SK-N-MC (cell line): ENCODE measurements at regions not wholly inside any gene's neighbourhood (a gene's known extent, or its start where the extent isn't known, plus 50 kb on each side); places are given as distances from the start of the nearest gene placed in this dataset.

Experiments
- DNase-seq: peaks from one replicate; pipeline ENCODE4 v3.0.0-alpha.2; 2011; ENCODE audit warnings: low read depth, low spot score
- H3K27ac ChIP-seq: fragments of 200-600 bp; sonication (generic); 2 replicates; pipeline ENCODE4 v1.5.1; 2016; ENCODE audit warnings: mixed run types
- H3K36me3 ChIP-seq: fragments of 200-600 bp; sonication (generic); 2 replicates; pipeline ENCODE4 v1.6.1; 2017; ENCODE audit warnings: antibody characterized with exemption, low read length, mixed read lengths; ENCODE audit not compliant: insufficient read depth
- H3K4me3 ChIP-seq: fragments of 200-600 bp; sonication (generic); 2 replicates; pipeline ENCODE4 v1.5.1; 2016
- H3K9ac ChIP-seq: fragments of 200-600 bp; sonication (generic); 2 replicates; pipeline ENCODE4 v1.8.0; 2017; ENCODE audit warnings: mixed run types, mixed read lengths; ENCODE audit not compliant: insufficient read length
- H3K9me3 ChIP-seq: fragments of 200-600 bp; sonication (generic); 2 replicates; pipeline ENCODE4 v1.6.1; 2017; ENCODE audit warnings: low read depth, mild to moderate bottlenecking, antibody characterized with exemption, low read length, moderate library complexity, mixed read lengths
- EZH2 ChIP-seq: fragments of 200-600 bp; sonication (generic); IDR thresholded peaks from one replicate; pipeline ENCODE4 v1.6.1; 2017; ENCODE audit warnings: antibody characterized with exemption
- FOXP2 ChIP-seq: optimal IDR thresholded peaks from 2 replicates; pipeline ENCODE3; 2011; ENCODE audit warnings: mild to moderate bottlenecking, moderate library complexity; ENCODE audit not compliant: insufficient read depth; ENCODE audit errors: extremely low read length, control extremely low read depth
- POLR2AphosphoS5 ChIP-seq: IDR thresholded peaks from 2 replicates; pipeline ENCODE4 v1.6.1; 2012; ENCODE audit warnings: mild to moderate bottlenecking, low read depth, low read length, borderline replicate concordance

GRCh38 chr22:22759371-22759770 is 115.0 kb downstream of the GGTLC2 start:
- Histone ChIP-seq H3K36me3 (no peaks in the 10 kb centered on the region), H3K4me3 (no peak overlapping the region), H3K27ac (no peak overlapping the region), H3K9me3 (no peaks in the 10 kb centered on the region), H3K9ac (no peak overlapping the region)
- DNase-seq = no peak
- TF ChIP-seq POLR2AphosphoS5 (no peak), EZH2 (no peak), FOXP2 (no peak)

GRCh38 chr22:22759889-22760546 is 115.6 kb downstream of the GGTLC2 start:
- TF ChIP-seq FOXP2 = no peak
- no peak for TF ChIP-seq POLR2AphosphoS5
- no peak for TF ChIP-seq EZH2
- no peak for DNase-seq
- H3K4me3 ChIP-seq = no peak overlapping the region
- H3K9me3 ChIP-seq = no peaks in the 10 kb centered on the region
- no peak overlapping the region for H3K9ac ChIP-seq
- H3K36me3 ChIP-seq = no peaks in the 10 kb centered on the region
- H3K27ac ChIP-seq = no peak overlapping the region

GRCh38 chr22:22761606-22761962 is 117.2 kb downstream of the GGTLC2 start:
- no peak overlapping the region for H3K27ac ChIP-seq
- no peak for DNase-seq
- no peaks in the 10 kb centered on the region for H3K9me3 ChIP-seq
- no peak overlapping the region for H3K9ac ChIP-seq
- no peaks in the 10 kb centered on the region for H3K36me3 ChIP-seq
- TF ChIP-seq EZH2 = no peak
- TF ChIP-seq FOXP2 = no peak
- no peak for TF ChIP-seq POLR2AphosphoS5
- no peak overlapping the region for H3K4me3 ChIP-seq

GRCh38 chr22:22761963-22762772 is 117.8 kb downstream of the GGTLC2 start:
- no peak overlapping the region for H3K9ac ChIP-seq
- no peak for DNase-seq
- no peaks in the 10 kb centered on the region for H3K36me3 ChIP-seq
- H3K27ac ChIP-seq = no peak overlapping the region
- no peaks in the 10 kb centered on the region for H3K9me3 ChIP-seq
- H3K4me3 ChIP-seq = no peak overlapping the region
- TF ChIP-seq EZH2 (no peak), POLR2AphosphoS5 (no peak)

- Histone ChIP-seq H3K9ac (no peak overlapping the region), H3K36me3 (no peaks in the 10 kb centered on the region), H3K27ac (no peak overlapping the region), H3K9me3 (no peaks in the 10 kb centered on the region), H3K4me3 (no peak overlapping the region)
- TF ChIP-seq FOXP2 = no peak
- TF ChIP-seq EZH2 = no peak
- no peak for TF ChIP-seq POLR2AphosphoS5
- DNase-seq = no peak
These were observed 119.1 kb downstream of the GGTLC2 start for GRCh38 chr22:22763512-22763911.

- Histone ChIP-seq H3K9ac (no peak overlapping the region), H3K27ac (no peak overlapping the region), H3K36me3 (no peaks in the 10 kb centered on the region), H3K4me3 (no peak overlapping the region), H3K9me3 (no peaks in the 10 kb centered on the region)
- no peak for DNase-seq
- TF ChIP-seq EZH2 (no peak), FOXP2 (no peak), POLR2AphosphoS5 (no peak)
These were observed 119.7 kb downstream of the GGTLC2 start for GRCh38 chr22:22764085-22764484.

GRCh38 chr22:22767876-22768602 is 119.6 kb upstream of the IGLL5 start:
- TF ChIP-seq FOXP2 = no peak
- no peak for TF ChIP-seq POLR2AphosphoS5
- no peak for TF ChIP-seq EZH2
- no peak overlapping the region for H3K9ac ChIP-seq
- H3K9me3 ChIP-seq = no peaks in the 10 kb centered on the region
- H3K27ac ChIP-seq = no peak overlapping the region
- no peak for DNase-seq
- H3K4me3 ChIP-seq = no peak overlapping the region
- H3K36me3 ChIP-seq = no peaks in the 10 kb centered on the region

- Histone ChIP-seq H3K4me3 (no peak overlapping the region), H3K36me3 (no peaks in the 10 kb centered on the region), H3K27ac (no peak overlapping the region), H3K9ac (no peak overlapping the region), H3K9me3 (no peaks in the 10 kb centered on the region)
- DNase-seq = no peak
- no peak for TF ChIP-seq EZH2
- TF ChIP-seq POLR2AphosphoS5 = no peak
- TF ChIP-seq FOXP2 = no peak
These were observed 118.7 kb upstream of the IGLL5 start for GRCh38 chr22:22768885-22769284.
